ENCODE measurements at regions not wholly inside any gene's neighbourhood (a gene's known extent, or its start where the extent isn't known, plus 50 kb on each side); places are given as distances from the start of the nearest gene placed in this dataset.

GRCh38 chr15:87687523-87687870 lies 569.0 kb downstream of the NTRK3 start:
- ChIA-PET POLR2A (no interaction called here), CTCF (no interaction called here)
- no peak for TF ChIP-seq CTCF (IDR thresholded peaks at IDR 0.05)
- ATAC-seq = no peak
- no peak overlapping the region for H3K4me3 Mint-ChIP-seq
- intact Hi-C loops (cut with micrococcal nuclease) = no loop called here
- peaks cover 4% of the 10 kb centered on the region for H3K9me3 Mint-ChIP-seq
- DNase-seq = no peak
- H3K36me3 Mint-ChIP-seq (ENCODE audit: low read depth) = no peaks in the 10 kb centered on the region
- H3K27me3 Mint-ChIP-seq = no peaks in the 10 kb centered on the region
- H3K27ac Mint-ChIP-seq = no peak overlapping the region
- H3K4me1 Mint-ChIP-seq (ENCODE audit: low read depth) = peaks cover 3% of the 10 kb centered on the region

GRCh38 chr15:87686841-87687522 lies 569.6 kb downstream of the NTRK3 start:
- no peak overlapping the region for H3K4me3 Mint-ChIP-seq
- no peaks in the 10 kb centered on the region for H3K36me3 Mint-ChIP-seq (ENCODE audit: low read depth)
- no peak overlapping the region for H3K27ac Mint-ChIP-seq
- peaks cover 3% of the 10 kb centered on the region for H3K4me1 Mint-ChIP-seq (ENCODE audit: low read depth)
- ATAC-seq (no peak), DNase-seq (no peak)
- ChIA-PET POLR2A (no interaction called here), CTCF (no interaction called here)
- H3K27me3 Mint-ChIP-seq = no peaks in the 10 kb centered on the region
- intact Hi-C loops (cut with micrococcal nuclease) = no loop called here
- TF ChIP-seq CTCF (IDR thresholded peaks at IDR 0.05) = no peak
- peaks cover 5% of the 10 kb centered on the region for H3K9me3 Mint-ChIP-seq

GRCh38 chr15:87686339-87686738 lies 570.2 kb downstream of the NTRK3 start:
- ChIA-PET POLR2A (no interaction called here), CTCF (no interaction called here)
- DNase-seq (no peak), ATAC-seq (no peak)
- Mint-ChIP-seq H3K27ac (no peak overlapping the region), H3K9me3 (peaks cover 5% of the 10 kb centered on the region), H3K4me1 (ENCODE audit: low read depth) (peaks cover 3% of the 10 kb centered on the region), H3K36me3 (ENCODE audit: low read depth) (no peaks in the 10 kb centered on the region), H3K27me3 (no peaks in the 10 kb centered on the region), H3K4me3 (no peak overlapping the region)
- TF ChIP-seq CTCF (IDR thresholded peaks at IDR 0.05) = no peak
- intact Hi-C loops (cut with micrococcal nuclease) = no loop called here

GRCh38 chr15:87682527-87682926 lies 574.0 kb downstream of the NTRK3 start:
- no peaks in the 10 kb centered on the region for H3K4me1 Mint-ChIP-seq (ENCODE audit: low read depth)
- H3K27me3 Mint-ChIP-seq = no peaks in the 10 kb centered on the region
- CTCF ChIA-PET = interaction anchor here (1.0 kb wide), 1 partner anchor 53 kb away, joined by 3 read pairs; no protein-coding TSS in a partner anchor
- DNase-seq (no peak), ATAC-seq (no peak)
- no peak overlapping the region for H3K4me3 Mint-ChIP-seq
- peaks cover 10% of the 10 kb centered on the region for H3K9me3 Mint-ChIP-seq
- no peak overlapping the region for H3K27ac Mint-ChIP-seq
- no peaks in the 10 kb centered on the region for H3K36me3 Mint-ChIP-seq (ENCODE audit: low read depth)
- TF ChIP-seq CTCF (IDR thresholded peaks at IDR 0.05) = no peak
- POLR2A ChIA-PET = no interaction called here
- intact Hi-C loops (cut with micrococcal nuclease) = no loop called here

- Mint-ChIP-seq H3K27me3 (no peaks in the 10 kb centered on the region), H3K27ac (no peak overlapping the region), H3K9me3 (peaks cover 15% of the 10 kb centered on the region), H3K4me3 (no peak overlapping the region), H3K36me3 (ENCODE audit: low read depth) (no peaks in the 10 kb centered on the region), H3K4me1 (ENCODE audit: low read depth) (no peaks in the 10 kb centered on the region)
- no peak for DNase-seq
- CTCF ChIA-PET = no interaction called here
- intact Hi-C loops (cut with micrococcal nuclease) = no loop called here
- no peak for ATAC-seq
- no peak for TF ChIP-seq CTCF (IDR thresholded peaks at IDR 0.05)
- POLR2A ChIA-PET = no interaction called here
Measured at GRCh38 chr15:87681104-87681503, 575.4 kb downstream of the NTRK3 start.
